ENCODE measurements at regions not wholly inside any gene's neighbourhood (a gene's known extent, or its start where the extent isn't known, plus 50 kb on each side); places are given as distances from the start of the nearest gene placed in this dataset.

DNA sequence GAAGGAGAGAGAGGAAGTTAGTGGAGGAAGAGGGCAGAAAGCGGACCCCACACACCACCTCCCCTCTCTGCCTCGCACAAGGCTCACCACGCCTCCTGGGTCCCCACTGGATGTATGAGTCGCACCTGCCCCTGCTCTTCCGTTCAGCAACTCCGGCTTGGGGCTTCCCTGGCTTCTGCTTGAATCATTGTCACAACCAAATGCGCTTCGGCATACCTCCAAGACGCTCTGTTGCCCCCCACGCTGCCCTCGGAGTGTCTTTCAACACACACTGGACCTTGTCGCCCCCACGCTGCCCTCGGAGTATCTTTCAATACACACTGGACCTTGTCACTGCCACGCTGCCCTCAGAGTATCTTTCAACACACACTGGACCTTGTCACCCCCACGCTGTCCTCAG, 247.2 kb downstream of the TEX29 start:
- H3K27ac ChIP-seq: no peak overlapping the region
- no peaks in the 10 kb centered on the region for H3K36me3 ChIP-seq
- no peaks in the 10 kb centered on the region for H3K27me3 ChIP-seq
- 88 to 91% methylated on average over 16 of the region's 16 CpGs for WGBS, 2 donors
- no peaks in the 10 kb centered on the region for H3K9me3 ChIP-seq
- intact Hi-C loops (cut with DNase I): no loop called here
- TF ChIP-seq, protein P1, sequence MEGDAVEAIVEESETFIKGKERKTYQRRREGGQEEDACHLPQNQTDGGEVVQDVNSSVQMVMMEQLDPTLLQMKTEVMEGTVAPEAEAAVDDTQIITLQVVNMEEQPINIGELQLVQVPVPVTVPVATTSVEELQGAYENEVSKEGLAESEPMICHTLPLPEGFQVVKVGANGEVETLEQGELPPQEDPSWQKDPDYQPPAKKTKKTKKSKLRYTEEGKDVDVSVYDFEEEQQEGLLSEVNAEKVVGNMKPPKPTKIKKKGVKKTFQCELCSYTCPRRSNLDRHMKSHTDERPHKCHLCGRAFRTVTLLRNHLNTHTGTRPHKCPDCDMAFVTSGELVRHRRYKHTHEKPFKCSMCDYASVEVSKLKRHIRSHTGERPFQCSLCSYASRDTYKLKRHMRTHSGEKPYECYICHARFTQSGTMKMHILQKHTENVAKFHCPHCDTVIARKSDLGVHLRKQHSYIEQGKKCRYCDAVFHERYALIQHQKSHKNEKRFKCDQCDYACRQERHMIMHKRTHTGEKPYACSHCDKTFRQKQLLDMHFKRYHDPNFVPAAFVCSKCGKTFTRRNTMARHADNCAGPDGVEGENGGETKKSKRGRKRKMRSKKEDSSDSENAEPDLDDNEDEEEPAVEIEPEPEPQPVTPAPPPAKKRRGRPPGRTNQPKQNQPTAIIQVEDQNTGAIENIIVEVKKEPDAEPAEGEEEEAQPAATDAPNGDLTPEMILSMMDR (IDR thresholded peaks at IDR 0.05): no peak
- no peak for TF ChIP-seq POLR2A (IDR thresholded peaks at IDR 0.05)
- no peaks in the 10 kb centered on the region for H3K4me1 ChIP-seq
- DNase-seq: no peak
- no peak overlapping the region for H3K4me3 ChIP-seq (replicated peaks in 1 of 3)

DNA sequence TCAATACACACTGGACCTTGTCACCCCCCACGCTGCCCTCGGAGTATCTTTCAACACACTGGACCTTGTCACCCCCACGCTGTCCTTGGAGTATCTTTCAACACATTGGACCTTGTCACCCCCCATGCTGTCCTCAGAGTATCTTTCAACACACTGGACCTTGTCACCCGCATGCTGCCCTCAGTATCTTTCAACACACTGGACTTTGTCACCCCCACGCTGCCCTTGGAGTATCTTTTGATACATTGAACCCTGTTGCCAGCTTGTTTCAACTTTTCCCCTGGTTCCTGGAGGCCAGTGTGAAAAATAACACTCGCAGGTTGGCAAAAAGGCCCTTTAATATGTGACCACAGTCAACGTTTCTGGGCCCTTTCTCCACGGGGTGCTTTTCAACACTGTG, 247.8 kb downstream of the TEX29 start:
- no peak for DNase-seq
- H3K27ac ChIP-seq: no peak overlapping the region
- H3K36me3 ChIP-seq: no peaks in the 10 kb centered on the region
- intact Hi-C loops (cut with DNase I): no loop called here
- no peak overlapping the region for H3K4me3 ChIP-seq (replicated peaks in 1 of 3)
- TF ChIP-seq, protein P1 (IDR thresholded peaks at IDR 0.05): no peak
- no peak for TF ChIP-seq POLR2A (IDR thresholded peaks at IDR 0.05)
- H3K27me3 ChIP-seq: no peaks in the 10 kb centered on the region
- no peaks in the 10 kb centered on the region for H3K9me3 ChIP-seq
- WGBS, 2 donors: 71 to 85% methylated on average over 8 of the region's 8 CpGs
- no peaks in the 10 kb centered on the region for H3K4me1 ChIP-seq

DNA sequence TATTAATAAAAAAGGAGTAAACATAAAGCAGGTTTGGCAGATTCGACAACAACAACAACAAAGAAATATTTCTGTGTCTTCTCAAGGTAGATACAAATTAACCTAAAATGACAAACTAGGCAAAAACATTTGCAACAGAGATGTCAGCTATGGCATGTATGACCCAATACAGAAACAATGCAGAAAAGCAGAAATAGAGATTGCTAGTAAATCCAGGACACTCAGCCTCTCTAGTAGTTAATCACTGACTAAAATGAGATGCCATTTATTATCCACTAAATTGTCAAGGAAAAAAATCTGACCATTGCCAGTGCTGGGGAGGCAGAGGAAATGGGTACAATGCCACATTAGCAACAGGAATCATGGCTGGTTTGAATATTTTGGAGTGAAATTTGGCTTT, 250.5 kb downstream of the TEX29 start:
- Histone ChIP-seq H3K4me1 (no peaks in the 10 kb centered on the region), H3K36me3 (no peaks in the 10 kb centered on the region), H3K9me3 (no peaks in the 10 kb centered on the region), H3K27ac (no peak overlapping the region), H3K4me3 (replicated peaks in 1 of 3) (no peak overlapping the region), H3K27me3 (no peaks in the 10 kb centered on the region)
- 82 to 84% methylated on average over 1 of the region's 1 CpG for WGBS, 2 donors
- intact Hi-C loops (cut with DNase I): no loop called here
- TF ChIP-seq, protein P1 (IDR thresholded peaks at IDR 0.05): no peak
- no peak for TF ChIP-seq POLR2A (IDR thresholded peaks at IDR 0.05)
- DNase-seq: no peak

DNA sequence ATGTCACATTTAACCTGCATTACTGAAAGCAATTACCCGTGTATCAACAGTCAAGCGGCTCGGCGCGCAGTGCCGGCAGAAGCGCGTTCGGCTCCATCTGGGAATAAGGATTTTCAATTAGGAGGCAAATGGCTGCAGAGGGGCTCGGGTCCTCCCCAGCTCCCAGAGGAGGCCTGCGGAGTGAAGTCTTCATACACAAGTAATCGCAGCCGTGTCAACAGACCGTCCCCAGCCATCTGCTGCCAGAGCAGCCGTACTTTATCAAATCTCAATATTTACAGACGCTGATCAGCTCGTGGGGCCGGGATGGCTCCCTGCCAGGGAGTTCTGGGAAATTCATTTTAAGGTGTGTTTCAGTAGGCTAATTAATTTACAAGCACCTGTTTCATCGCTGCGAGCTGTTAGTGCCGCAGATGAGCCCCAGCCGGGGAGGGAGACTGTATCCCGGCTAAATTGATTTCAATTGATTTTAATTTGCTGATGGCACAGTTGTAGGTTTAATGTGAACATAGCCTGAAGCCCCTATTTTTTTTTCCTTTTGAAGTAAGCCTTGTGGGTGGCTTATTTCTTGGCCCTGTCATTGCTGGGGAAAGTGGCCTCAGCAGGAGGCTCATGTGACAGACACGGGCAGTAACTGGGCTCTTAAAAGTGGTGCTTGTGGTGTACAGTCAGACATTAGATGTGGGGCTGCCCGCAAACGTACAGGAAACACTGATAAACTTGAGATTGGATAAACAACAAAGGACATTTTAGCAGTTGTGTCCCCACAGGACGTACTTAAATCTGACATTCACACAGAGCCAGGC, 252.7 kb downstream of the TEX29 start:
- Histone ChIP-seq H3K9me3 (no peaks in the 10 kb centered on the region), H3K27me3 (no peaks in the 10 kb centered on the region), H3K4me3 (replicated peaks in 1 of 3) (no peak overlapping the region), H3K27ac (no peak overlapping the region), H3K4me1 (no peaks in the 10 kb centered on the region), H3K36me3 (no peaks in the 10 kb centered on the region)
- DNase-seq: no peak
- WGBS, 2 donors: 86% methylated on average over 25 to 27 of the region's 27 CpGs
- intact Hi-C loops (cut with DNase I): no loop called here
- TF ChIP-seq, protein P1 (IDR thresholded peaks at IDR 0.05): no peak
- no peak for TF ChIP-seq POLR2A (IDR thresholded peaks at IDR 0.05)

GRCh38 chr13:111573801-111574200, 253.4 kb downstream of the TEX29 start:
- Histone ChIP-seq H3K9me3 (no peaks in the 10 kb centered on the region), H3K4me1 (no peaks in the 10 kb centered on the region), H3K36me3 (no peaks in the 10 kb centered on the region), H3K27me3 (no peaks in the 10 kb centered on the region), H3K27ac (no peak overlapping the region), H3K4me3 (replicated peaks in 1 of 3) (no peak overlapping the region)
- intact Hi-C loops (cut with DNase I): no loop called here
- 94 to 96% methylated on average over 7 of the region's 7 CpGs for WGBS, 2 donors
- TF ChIP-seq, protein P1 (IDR thresholded peaks at IDR 0.05): no peak
- no peak for TF ChIP-seq POLR2A (IDR thresholded peaks at IDR 0.05)
- no peak for DNase-seq
